ENCODE measurements at regions not wholly inside any gene's neighbourhood (a gene's known extent, or its start where the extent isn't known, plus 50 kb on each side); places are given as distances from the start of the nearest gene placed in this dataset.
A peak's percentile ranks its signal among the peaks of the same experiment; 100 is the strongest.

DNA sequence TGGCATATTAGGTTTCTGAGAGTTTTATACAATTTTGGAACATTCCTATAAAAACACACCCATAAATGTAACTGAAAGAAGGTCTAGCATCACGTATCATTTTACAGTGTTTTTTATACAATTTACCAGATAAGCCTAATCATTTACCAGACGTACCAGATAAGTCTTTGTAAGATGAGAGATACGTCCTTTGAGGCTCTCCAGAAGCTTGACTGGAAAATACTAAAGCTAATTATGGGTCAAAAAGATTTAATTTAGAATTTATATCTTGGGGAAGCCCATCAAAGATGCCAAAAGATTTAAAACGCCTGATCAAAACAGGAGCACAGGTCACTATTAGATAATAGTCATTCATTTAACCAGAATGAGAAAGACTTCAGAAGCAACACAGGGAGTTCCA is 55.0 kb downstream of the RGS12 start:
- Histone ChIP-seq H3K27ac (ENCODE audit: low read depth in 1 of 2, low read length in 2 of 2) (no peak overlapping the region), H3K4me3 (ENCODE audit: low read depth in 1 of 3, low read length in 3 of 3) (no peak overlapping the region), H3K9me3 (ENCODE audit: control insufficient read depth in 4 of 4, low read length in 3 of 4) (no peaks in the 10 kb centered on the region), H3K4me1 (ENCODE audit: control insufficient read depth in 4 of 4, insufficient read depth in 4 of 4, low read length in 3 of 4) (peaks cover 0 to 7% (median 2%) of the 10 kb centered on the region in 4 donors), H3K27me3 (ENCODE audit: control insufficient read depth in 4 of 4, insufficient read depth in 4 of 4, low read length in 3 of 4) (no peaks in the 10 kb centered on the region), H3K9ac (ENCODE audit: low read depth in 1 of 2, low read length in 2 of 2) (no peak overlapping the region), H3K36me3 (ENCODE audit: control insufficient read depth in 4 of 4, insufficient read depth in 3 of 4, low read depth in 1 of 4, low read length in 3 of 4) (peaks cover 0 to 1% (median 0%) of the 10 kb centered on the region in 4 donors)
- 84% methylated on average over 4 of the region's 4 CpGs for WGBS
- no peak for DNase-seq (ENCODE audit: low spot score)
- TF ChIP-seq JUND (IDR thresholded peaks at IDR 0.05) (no peak), GABPA (IDR thresholded peaks at IDR 0.05 in 1 of 2, conservative IDR thresholded peaks at IDR 0.05 in 1 of 2) (no peak)

DNA sequence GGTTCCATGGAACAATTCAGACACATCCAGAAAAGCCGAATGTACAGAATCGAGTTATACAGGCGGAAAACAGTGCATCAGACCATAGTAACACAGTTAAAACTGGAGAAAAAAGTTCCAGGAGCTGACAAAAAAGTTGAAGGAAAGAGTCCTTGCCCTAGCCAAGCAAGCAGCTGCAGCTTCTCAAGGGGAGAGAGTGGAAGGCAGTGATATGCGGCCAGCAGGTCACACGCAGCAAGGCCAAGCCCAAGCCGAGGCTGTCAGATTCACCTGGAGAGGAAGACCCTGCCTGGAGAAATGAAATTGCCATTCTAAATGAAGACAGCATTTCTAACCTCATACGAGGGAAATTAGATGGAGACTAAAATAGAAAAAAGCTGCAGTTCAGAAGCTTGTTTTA is 55.8 kb downstream of the RGS12 start:
- 91% methylated on average over 7 of the region's 7 CpGs for WGBS
- H3K4me3 ChIP-seq (ENCODE audit: low read depth in 1 of 3, low read length in 3 of 3): no peak overlapping the region
- TF ChIP-seq JUND (IDR thresholded peaks at IDR 0.05) (no peak), FOXA1 (IDR thresholded peaks at IDR 0.05) (no peak), NR2F2 (IDR thresholded peaks at IDR 0.05) (no peak), HNF4G (IDR thresholded peaks at IDR 0.05) (no peak), RAD21 (IDR thresholded peaks at IDR 0.05) (no peak), HNF4A (conservative IDR thresholded peaks at IDR 0.05) (no peak), FOXA2 (IDR thresholded peaks at IDR 0.05) (no peak), TAF1 (conservative IDR thresholded peaks at IDR 0.05) (no peak), RXRA (IDR thresholded peaks at IDR 0.05) (no peak), SP1 (IDR thresholded peaks at IDR 0.05) (no peak), EGR1 (IDR thresholded peaks at IDR 0.05; ENCODE audit: low read depth in 2 of 2) (no peak)
- TF ChIP-seq, protein P1, sequence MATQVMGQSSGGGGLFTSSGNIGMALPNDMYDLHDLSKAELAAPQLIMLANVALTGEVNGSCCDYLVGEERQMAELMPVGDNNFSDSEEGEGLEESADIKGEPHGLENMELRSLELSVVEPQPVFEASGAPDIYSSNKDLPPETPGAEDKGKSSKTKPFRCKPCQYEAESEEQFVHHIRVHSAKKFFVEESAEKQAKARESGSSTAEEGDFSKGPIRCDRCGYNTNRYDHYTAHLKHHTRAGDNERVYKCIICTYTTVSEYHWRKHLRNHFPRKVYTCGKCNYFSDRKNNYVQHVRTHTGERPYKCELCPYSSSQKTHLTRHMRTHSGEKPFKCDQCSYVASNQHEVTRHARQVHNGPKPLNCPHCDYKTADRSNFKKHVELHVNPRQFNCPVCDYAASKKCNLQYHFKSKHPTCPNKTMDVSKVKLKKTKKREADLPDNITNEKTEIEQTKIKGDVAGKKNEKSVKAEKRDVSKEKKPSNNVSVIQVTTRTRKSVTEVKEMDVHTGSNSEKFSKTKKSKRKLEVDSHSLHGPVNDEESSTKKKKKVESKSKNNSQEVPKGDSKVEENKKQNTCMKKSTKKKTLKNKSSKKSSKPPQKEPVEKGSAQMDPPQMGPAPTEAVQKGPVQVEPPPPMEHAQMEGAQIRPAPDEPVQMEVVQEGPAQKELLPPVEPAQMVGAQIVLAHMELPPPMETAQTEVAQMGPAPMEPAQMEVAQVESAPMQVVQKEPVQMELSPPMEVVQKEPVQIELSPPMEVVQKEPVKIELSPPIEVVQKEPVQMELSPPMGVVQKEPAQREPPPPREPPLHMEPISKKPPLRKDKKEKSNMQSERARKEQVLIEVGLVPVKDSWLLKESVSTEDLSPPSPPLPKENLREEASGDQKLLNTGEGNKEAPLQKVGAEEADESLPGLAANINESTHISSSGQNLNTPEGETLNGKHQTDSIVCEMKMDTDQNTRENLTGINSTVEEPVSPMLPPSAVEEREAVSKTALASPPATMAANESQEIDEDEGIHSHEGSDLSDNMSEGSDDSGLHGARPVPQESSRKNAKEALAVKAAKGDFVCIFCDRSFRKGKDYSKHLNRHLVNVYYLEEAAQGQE (IDR thresholded peaks at IDR 0.05): no peak
- TF ChIP-seq, protein P2, sequence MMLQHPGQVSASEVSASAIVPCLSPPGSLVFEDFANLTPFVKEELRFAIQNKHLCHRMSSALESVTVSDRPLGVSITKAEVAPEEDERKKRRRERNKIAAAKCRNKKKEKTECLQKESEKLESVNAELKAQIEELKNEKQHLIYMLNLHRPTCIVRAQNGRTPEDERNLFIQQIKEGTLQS (IDR thresholded peaks at IDR 0.05): no peak
- TF ChIP-seq, protein P3, sequence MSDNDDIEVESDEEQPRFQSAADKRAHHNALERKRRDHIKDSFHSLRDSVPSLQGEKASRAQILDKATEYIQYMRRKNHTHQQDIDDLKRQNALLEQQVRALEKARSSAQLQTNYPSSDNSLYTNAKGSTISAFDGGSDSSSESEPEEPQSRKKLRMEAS (IDR thresholded peaks at IDR 0.05): no peak
- peaks cover 0 to 14% (median 5%) of the 10 kb centered on the region in 4 donors for H3K4me1 ChIP-seq (ENCODE audit: control insufficient read depth in 4 of 4, insufficient read depth in 4 of 4, low read length in 3 of 4)
- no peak overlapping the region for H3K9ac ChIP-seq (ENCODE audit: low read depth in 1 of 2, low read length in 2 of 2)
- peaks cover 0 to 1% (median 0%) of the 10 kb centered on the region in 4 donors for H3K36me3 ChIP-seq (ENCODE audit: control insufficient read depth in 4 of 4, insufficient read depth in 3 of 4, low read depth in 1 of 4, low read length in 3 of 4)
- H3K27me3 ChIP-seq (ENCODE audit: control insufficient read depth in 4 of 4, insufficient read depth in 4 of 4, low read length in 3 of 4): no peaks in the 10 kb centered on the region
- peak; percentile 10 for DNase-seq (ENCODE audit: low spot score)
- H3K9me3 ChIP-seq (ENCODE audit: control insufficient read depth in 4 of 4, low read length in 3 of 4): no peaks in the 10 kb centered on the region
- H3K27ac ChIP-seq (ENCODE audit: low read depth in 1 of 2, low read length in 2 of 2): no peak overlapping the region

DNA sequence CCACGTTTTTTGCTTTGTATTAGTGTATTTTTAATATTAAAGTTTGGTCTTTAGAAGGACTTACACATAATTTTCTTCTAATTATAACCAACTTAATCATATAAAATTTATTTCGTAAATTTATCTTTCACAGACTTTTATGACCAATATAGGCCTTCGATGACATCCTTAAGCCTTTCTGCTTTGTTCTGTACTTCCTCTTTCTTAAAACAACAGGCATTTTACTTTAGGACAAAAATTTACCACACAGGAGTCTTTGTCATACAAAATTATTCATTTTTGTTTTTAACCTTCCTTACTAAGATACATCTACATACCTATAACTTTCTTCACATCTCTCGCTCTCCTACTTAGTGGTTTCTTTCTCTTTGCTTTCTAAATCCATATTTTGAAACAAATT is 56.3 kb downstream of the RGS12 start:
- TF ChIP-seq TAF1 (conservative IDR thresholded peaks at IDR 0.05) (no peak), FOXA1 (IDR thresholded peaks at IDR 0.05) (no peak)
- TF ChIP-seq, protein P4, sequence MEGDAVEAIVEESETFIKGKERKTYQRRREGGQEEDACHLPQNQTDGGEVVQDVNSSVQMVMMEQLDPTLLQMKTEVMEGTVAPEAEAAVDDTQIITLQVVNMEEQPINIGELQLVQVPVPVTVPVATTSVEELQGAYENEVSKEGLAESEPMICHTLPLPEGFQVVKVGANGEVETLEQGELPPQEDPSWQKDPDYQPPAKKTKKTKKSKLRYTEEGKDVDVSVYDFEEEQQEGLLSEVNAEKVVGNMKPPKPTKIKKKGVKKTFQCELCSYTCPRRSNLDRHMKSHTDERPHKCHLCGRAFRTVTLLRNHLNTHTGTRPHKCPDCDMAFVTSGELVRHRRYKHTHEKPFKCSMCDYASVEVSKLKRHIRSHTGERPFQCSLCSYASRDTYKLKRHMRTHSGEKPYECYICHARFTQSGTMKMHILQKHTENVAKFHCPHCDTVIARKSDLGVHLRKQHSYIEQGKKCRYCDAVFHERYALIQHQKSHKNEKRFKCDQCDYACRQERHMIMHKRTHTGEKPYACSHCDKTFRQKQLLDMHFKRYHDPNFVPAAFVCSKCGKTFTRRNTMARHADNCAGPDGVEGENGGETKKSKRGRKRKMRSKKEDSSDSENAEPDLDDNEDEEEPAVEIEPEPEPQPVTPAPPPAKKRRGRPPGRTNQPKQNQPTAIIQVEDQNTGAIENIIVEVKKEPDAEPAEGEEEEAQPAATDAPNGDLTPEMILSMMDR (IDR thresholded peaks at IDR 0.05; ENCODE audit: low read depth, low read length, missing input control): no peak
- 93% methylated on average over 4 of the region's 4 CpGs for WGBS
- Histone ChIP-seq H3K4me1 (ENCODE audit: control insufficient read depth in 4 of 4, insufficient read depth in 4 of 4, low read length in 3 of 4) (peaks cover 0 to 19% (median 8%) of the 10 kb centered on the region in 4 donors), H3K27me3 (ENCODE audit: control insufficient read depth in 4 of 4, insufficient read depth in 4 of 4, low read length in 3 of 4) (no peaks in the 10 kb centered on the region), H3K9ac (ENCODE audit: low read depth in 1 of 2, low read length in 2 of 2) (no peak overlapping the region), H3K9me3 (ENCODE audit: control insufficient read depth in 4 of 4, low read length in 3 of 4) (no peaks in the 10 kb centered on the region), H3K4me3 (ENCODE audit: low read depth in 1 of 3, low read length in 3 of 3) (no peak overlapping the region), H3K27ac (ENCODE audit: low read depth in 1 of 2, low read length in 2 of 2) (no peak overlapping the region), H3K36me3 (ENCODE audit: control insufficient read depth in 4 of 4, insufficient read depth in 3 of 4, low read depth in 1 of 4, low read length in 3 of 4) (peaks cover 0 to 1% (median 0%) of the 10 kb centered on the region in 4 donors)
- DNase-seq (ENCODE audit: low spot score): no peak

Data from liver (tissue), 8 donors.